GM19395 (cell line): ENCODE measurements at regions not wholly inside any gene's neighbourhood (a gene's known extent, or its start where the extent isn't known, plus 50 kb on each side); places are given as distances from the start of the nearest gene placed in this dataset.

Experiments used
- ATAC-seq: cut with Tn5 transposase; IDR thresholded peaks from one replicate; pipeline ENCODE4 v1.9.1; 2021; ENCODE audit warnings: mild to moderate bottlenecking, moderate library complexity; ENCODE audit not compliant: unreplicated experiment

GRCh38 chr2:43057742-43058725 lies 168.4 kb downstream of the ZFP36L2 start:
- no peak for ATAC-seq

- no peak for ATAC-seq
Measured at GRCh38 chr2:43057026-43057741, 169.2 kb downstream of the ZFP36L2 start.

GRCh38 chr2:43055985-43056384 lies 170.4 kb downstream of the ZFP36L2 start:
- ATAC-seq = no peak

- no peak for ATAC-seq
Measured at GRCh38 chr2:43055086-43055912, 171.1 kb downstream of the ZFP36L2 start.

- no peak for ATAC-seq
Measured at GRCh38 chr2:43054367-43054766, 172.0 kb downstream of the ZFP36L2 start.

- ATAC-seq = no peak
Measured at GRCh38 chr2:43052944-43053306, 173.5 kb downstream of the ZFP36L2 start.

GRCh38 chr2:43052204-43052943 lies 174.0 kb downstream of the ZFP36L2 start:
- ATAC-seq = no peak

GRCh38 chr2:43051338-43051737 lies 175.1 kb downstream of the ZFP36L2 start:
- ATAC-seq = no peak

GRCh38 chr2:43050866-43051265 lies 175.5 kb downstream of the ZFP36L2 start:
- no peak for ATAC-seq

GRCh38 chr2:43049836-43050801 lies 176.3 kb downstream of the ZFP36L2 start:
- ATAC-seq = no peak

- no peak for ATAC-seq
Measured at GRCh38 chr2:43047187-43047780, 179.1 kb downstream of the ZFP36L2 start.

GRCh38 chr2:43045866-43046265 lies 180.5 kb downstream of the ZFP36L2 start:
- no peak for ATAC-seq

- no peak for ATAC-seq
Measured at GRCh38 chr2:43044093-43044681, 182.2 kb downstream of the ZFP36L2 start.

- ATAC-seq = no peak
Measured at GRCh38 chr2:43043553-43043870, 182.9 kb downstream of the ZFP36L2 start.

GRCh38 chr2:43041661-43042360 lies 184.6 kb downstream of the ZFP36L2 start:
- no peak for ATAC-seq

GRCh38 chr2:43041173-43041591 lies 185.2 kb downstream of the ZFP36L2 start:
- ATAC-seq = no peak

- no peak for ATAC-seq
Measured at GRCh38 chr2:43040084-43040854, 186.1 kb downstream of the ZFP36L2 start.
